Endodermal cell (in vitro differentiated cells): ENCODE measurements at regions not wholly inside any gene's neighbourhood (a gene's known extent, or its start where the extent isn't known, plus 50 kb on each side); places are given as distances from the start of the nearest gene placed in this dataset.

Experiments
- DNase-seq: peaks from one replicate; pipeline ENCODE4 v3.0.0-alpha.2; 2017
- H3K27ac ChIP-seq: 2 replicates; pipeline ENCODE4 v1.5.1; 2013; ENCODE audit warnings: mild to moderate bottlenecking, low read depth, low read length, moderate library complexity
- H3K27me3 ChIP-seq: 2 replicates; pipeline ENCODE4 v1.6.1; 2013; ENCODE audit warnings: mild to moderate bottlenecking, low read length, moderate library complexity; ENCODE audit not compliant: insufficient read depth, control insufficient read depth, poor library complexity, severe bottlenecking
- H3K36me3 ChIP-seq: 2 replicates; pipeline ENCODE4 v1.7.0; 2013; ENCODE audit warnings: mild to moderate bottlenecking, low read length, moderate library complexity; ENCODE audit not compliant: control insufficient read depth, insufficient read depth
- H3K4me1 ChIP-seq: one replicate; pipeline ENCODE4 v1.7.0; 2013; ENCODE audit warnings: low read length; ENCODE audit not compliant: control insufficient read depth, insufficient read depth
- H3K4me3 ChIP-seq: 2 replicates; pipeline ENCODE4 v1.5.1; 2013; ENCODE audit warnings: mild to moderate bottlenecking, low read length, moderate library complexity
- H3K9ac ChIP-seq: 2 replicates; pipeline ENCODE4 v1.6.1; 2013; ENCODE audit warnings: mild to moderate bottlenecking, low read length, moderate library complexity; ENCODE audit not compliant: poor library complexity, severe bottlenecking; ENCODE audit errors: extremely low read depth
- H3K9me3 ChIP-seq: 2 replicates; pipeline ENCODE4 v1.6.1; 2013; ENCODE audit warnings: mild to moderate bottlenecking, low read length, moderate library complexity; ENCODE audit not compliant: control insufficient read depth
- H3K27ac Mint-ChIP-seq: 2 replicates; pipeline ENCODE4 v1.8.0; 2020; ENCODE audit warnings: mixed read lengths
- H3K27me3 Mint-ChIP-seq: 2 replicates; pipeline ENCODE4 v1.8.0; 2021; ENCODE audit warnings: mild to moderate bottlenecking, mixed read lengths; ENCODE audit not compliant: insufficient read depth
- H3K36me3 Mint-ChIP-seq: 2 replicates; pipeline ENCODE4 v1.8.0; 2020; ENCODE audit warnings: low read depth, mixed read lengths
- H3K4me1 Mint-ChIP-seq: 2 replicates; pipeline ENCODE4 v1.8.0; 2020; ENCODE audit warnings: mixed read lengths
- H3K4me3 Mint-ChIP-seq: 2 replicates; pipeline ENCODE4 v1.8.0; 2020; ENCODE audit warnings: mild to moderate bottlenecking, moderate library complexity, mixed read lengths
- H3K9me3 Mint-ChIP-seq: 2 replicates; pipeline ENCODE4 v1.8.0; 2020; ENCODE audit warnings: mild to moderate bottlenecking, mixed read lengths
- WGBS, 2 experiments: methylation state at CpG; one replicate each; pipeline versions ENCODE4 v1.1.5 to v1.1.7; 2013; ENCODE audit warnings: missing lambda C conversion rate in 2 of 2, mixed read lengths in 1 of 2; ENCODE audit not compliant: insufficient coverage in 1 of 2, insufficient read length in 1 of 2; 5-methylcytosine and 5-hydroxymethylcytosine counted together
- TF ChIP-seq, protein P1 (sequence below): fragments of 200-600 bp; sonication (generic); conservative IDR thresholded peaks from 2 replicates; pipeline ENCODE4 v1.5.0; 2021; ENCODE audit warnings: antibody characterized with exemption, mild to moderate bottlenecking

DNA sequence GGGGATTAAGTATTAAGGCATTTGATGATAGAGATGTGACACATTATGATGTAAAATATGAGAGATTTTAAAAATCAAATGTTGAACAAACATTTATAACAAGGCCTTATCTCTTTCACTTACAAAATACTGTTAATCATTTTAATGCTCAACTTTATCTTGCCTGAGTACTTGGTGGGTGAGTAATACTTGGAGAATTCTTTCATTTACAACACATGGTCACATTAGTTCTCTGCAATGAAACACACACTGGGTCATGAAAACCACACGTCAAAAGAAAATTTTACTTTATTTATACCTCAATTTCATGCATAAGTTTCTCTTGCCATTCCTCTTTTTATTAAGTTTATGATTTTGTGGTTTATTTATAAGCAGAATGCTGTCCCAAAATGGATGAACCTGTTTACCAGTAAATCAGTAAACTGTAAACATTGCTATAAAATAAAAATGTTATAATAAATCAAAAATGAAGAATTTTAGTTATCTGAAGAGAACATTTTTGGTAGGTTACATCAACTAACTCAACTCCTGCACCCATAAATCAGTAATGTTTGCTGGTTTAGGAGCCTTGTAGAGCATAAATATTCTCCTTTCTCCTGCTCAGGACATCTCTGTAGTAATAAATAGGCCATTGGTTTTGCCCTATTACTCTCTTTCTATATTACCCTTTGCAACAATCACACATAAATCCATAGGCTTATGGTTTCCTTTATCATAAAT lies 233.5 kb upstream of the NLGN4Y start:
- H3K36me3 ChIP-seq: no peaks in the 10 kb centered on the region
- no peak overlapping the region for H3K27ac ChIP-seq
- H3K27ac Mint-ChIP-seq: no peak overlapping the region
- no CpG with 5 or more reads among the region's 1 CpG for WGBS, 2 experiments
- H3K27me3 ChIP-seq: no peaks in the 10 kb centered on the region
- DNase-seq: no peak
- no peak overlapping the region for H3K9ac ChIP-seq
- H3K9me3 Mint-ChIP-seq: no peaks in the 10 kb centered on the region
- H3K4me1 Mint-ChIP-seq: no peaks in the 10 kb centered on the region
- H3K4me1 ChIP-seq: no peaks in the 10 kb centered on the region
- no peak overlapping the region for H3K4me3 ChIP-seq
- no peaks in the 10 kb centered on the region for H3K36me3 Mint-ChIP-seq
- no peaks in the 10 kb centered on the region for H3K9me3 ChIP-seq
- no peak overlapping the region for H3K4me3 Mint-ChIP-seq
- TF ChIP-seq, protein P1, sequence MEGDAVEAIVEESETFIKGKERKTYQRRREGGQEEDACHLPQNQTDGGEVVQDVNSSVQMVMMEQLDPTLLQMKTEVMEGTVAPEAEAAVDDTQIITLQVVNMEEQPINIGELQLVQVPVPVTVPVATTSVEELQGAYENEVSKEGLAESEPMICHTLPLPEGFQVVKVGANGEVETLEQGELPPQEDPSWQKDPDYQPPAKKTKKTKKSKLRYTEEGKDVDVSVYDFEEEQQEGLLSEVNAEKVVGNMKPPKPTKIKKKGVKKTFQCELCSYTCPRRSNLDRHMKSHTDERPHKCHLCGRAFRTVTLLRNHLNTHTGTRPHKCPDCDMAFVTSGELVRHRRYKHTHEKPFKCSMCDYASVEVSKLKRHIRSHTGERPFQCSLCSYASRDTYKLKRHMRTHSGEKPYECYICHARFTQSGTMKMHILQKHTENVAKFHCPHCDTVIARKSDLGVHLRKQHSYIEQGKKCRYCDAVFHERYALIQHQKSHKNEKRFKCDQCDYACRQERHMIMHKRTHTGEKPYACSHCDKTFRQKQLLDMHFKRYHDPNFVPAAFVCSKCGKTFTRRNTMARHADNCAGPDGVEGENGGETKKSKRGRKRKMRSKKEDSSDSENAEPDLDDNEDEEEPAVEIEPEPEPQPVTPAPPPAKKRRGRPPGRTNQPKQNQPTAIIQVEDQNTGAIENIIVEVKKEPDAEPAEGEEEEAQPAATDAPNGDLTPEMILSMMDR: no peak
- H3K27me3 Mint-ChIP-seq: no peaks in the 10 kb centered on the region

DNA sequence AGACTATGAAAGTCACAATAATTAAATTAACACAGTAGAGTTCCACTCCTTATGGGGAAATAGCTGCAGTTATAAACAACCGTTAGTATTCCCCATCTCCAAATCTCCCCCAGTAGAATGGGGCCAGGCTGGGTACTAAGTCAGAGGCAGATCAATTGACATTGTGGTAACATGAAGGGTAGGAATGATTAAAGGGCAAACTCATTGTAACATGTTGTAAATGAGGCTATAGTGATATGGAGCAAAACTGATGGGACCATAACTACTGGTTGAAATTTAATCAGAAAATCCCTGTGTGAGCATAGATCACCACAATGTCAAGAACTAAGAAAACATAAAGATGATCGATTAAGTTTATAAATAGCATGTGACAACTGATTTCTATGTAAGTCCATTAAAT lies 231.9 kb upstream of the NLGN4Y start:
- Histone ChIP-seq H3K36me3 (no peaks in the 10 kb centered on the region), H3K9ac (no peak overlapping the region), H3K27ac (no peak overlapping the region), H3K27me3 (no peaks in the 10 kb centered on the region), H3K4me3 (no peak overlapping the region), H3K9me3 (no peaks in the 10 kb centered on the region), H3K4me1 (no peaks in the 10 kb centered on the region)
- Mint-ChIP-seq H3K4me1 (no peaks in the 10 kb centered on the region), H3K27me3 (no peaks in the 10 kb centered on the region), H3K9me3 (no peaks in the 10 kb centered on the region), H3K4me3 (no peak overlapping the region), H3K27ac (no peak overlapping the region), H3K36me3 (no peaks in the 10 kb centered on the region)
- no peak for DNase-seq
- TF ChIP-seq, protein P1: no peak
- no CpG with 5 or more reads among the region's 2 CpGs for WGBS, 2 experiments

DNA sequence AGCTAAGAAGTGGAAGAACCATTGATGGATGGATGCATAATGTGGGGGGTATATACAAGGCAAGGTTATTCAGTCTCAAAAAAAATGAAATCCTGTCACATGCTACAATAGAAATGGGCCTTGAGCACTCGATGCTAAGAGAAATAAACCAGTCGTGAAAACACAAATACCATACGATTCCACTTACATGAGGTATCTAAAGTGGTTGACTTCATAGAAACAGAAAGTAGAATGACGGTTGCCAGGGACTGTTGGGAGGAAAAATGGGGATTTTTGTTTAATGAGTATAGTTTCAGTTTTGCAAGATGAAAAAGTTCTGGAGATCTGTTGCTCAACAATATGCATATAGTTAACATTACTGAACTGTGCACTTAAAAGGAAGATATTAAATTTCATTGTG lies 223.6 kb upstream of the NLGN4Y start:
- no peaks in the 10 kb centered on the region for H3K27me3 Mint-ChIP-seq
- WGBS, 2 experiments: 95% methylated on average over 4 of the region's 4 CpGs; no CpG with 5 or more reads in 1 of the 2 experiments

More for the DNA sequence above, 223.6 kb upstream of the NLGN4Y start:
- H3K36me3 ChIP-seq: no peaks in the 10 kb centered on the region
- H3K9ac ChIP-seq: no peak overlapping the region
- no peak overlapping the region for H3K4me3 Mint-ChIP-seq
- H3K36me3 Mint-ChIP-seq: no peaks in the 10 kb centered on the region
- no peaks in the 10 kb centered on the region for H3K27me3 ChIP-seq
- H3K4me1 ChIP-seq: no peaks in the 10 kb centered on the region
- H3K27ac Mint-ChIP-seq: no peak overlapping the region
- H3K9me3 ChIP-seq: no peaks in the 10 kb centered on the region
- DNase-seq: no peak
- no peak overlapping the region for H3K27ac ChIP-seq
- TF ChIP-seq, protein P1: no peak
- no peaks in the 10 kb centered on the region for H3K4me1 Mint-ChIP-seq
- H3K4me3 ChIP-seq: no peak overlapping the region
- no peaks in the 10 kb centered on the region for H3K9me3 Mint-ChIP-seq
